H1 (cell line): ENCODE measurements at regions not wholly inside any gene's neighbourhood (a gene's known extent, or its start where the extent isn't known, plus 50 kb on each side); places are given as distances from the start of the nearest gene placed in this dataset.

Experiments
- CTCF ChIA-PET: fragments of 300-600 bp; sonication (Branson Sonifier 250); formaldehyde crosslinking; loops from one replicate; lab custom pipeline; 2021; ENCODE audit not compliant: partially characterized antibody; lab: Charles Lee
- POLR2A ChIA-PET: fragments of 300-600 bp; sonication (Branson Sonifier 250); formaldehyde crosslinking; loops from one replicate; lab custom pipeline; 2021; ENCODE audit warnings: inconsistent platforms; ENCODE audit not compliant: partially characterized antibody; lab: Charles Lee
- DNase-seq, 2 experiments: peaks; one replicate each; pipeline versions ENCODE4 v3.0.0 to v3.0.0-alpha.2; 2010 to 2022; ENCODE audit warnings: low spot score in 2 of 2, low read depth in 1 of 2, mixed read lengths in 1 of 2
- FAIRE-seq: peaks from 2 replicates; lab custom pipeline; 2011; peaks lifted over from hg19 to GRCh38; lab: Jason Lieb, UNC
- H2AFZ ChIP-seq: 2 replicates; pipeline ENCODE4 v1.8.1; 2012; ENCODE audit warnings: low read length, inconsistent platforms
- H2AK5ac ChIP-seq: 2 replicates; pipeline ENCODE4 v1.6.1; 2013; ENCODE audit warnings: low read depth, low read length
- H2BK120ac ChIP-seq: replicated peaks from 2 replicates; pipeline ENCODE3; 2013; ENCODE audit warnings: low read depth, low read length, inconsistent platforms
- H2BK12ac ChIP-seq: 2 replicates; pipeline ENCODE4 v1.6.1; 2013; ENCODE audit warnings: low read depth, low read length
- H2BK15ac ChIP-seq: 2 replicates; pipeline ENCODE4 v1.6.1; 2013; ENCODE audit warnings: low read length
- H2BK20ac ChIP-seq: 2 replicates; pipeline ENCODE4 v1.6.1; 2013; ENCODE audit warnings: low read length
- H2BK5ac ChIP-seq: 2 replicates; pipeline ENCODE4 v1.6.1; 2013; ENCODE audit warnings: low read depth, low read length
- H3K14ac ChIP-seq: 2 replicates; pipeline ENCODE4 v1.6.1; 2013; ENCODE audit warnings: inconsistent platforms; ENCODE audit not compliant: insufficient read length
- H3K18ac ChIP-seq: 2 replicates; pipeline ENCODE4 v1.6.1; 2013; ENCODE audit warnings: low read length; ENCODE audit errors: extremely low read depth
- H3K23ac ChIP-seq: 2 replicates; pipeline ENCODE4 v1.6.1; 2013; ENCODE audit warnings: inconsistent platforms; ENCODE audit not compliant: insufficient read length
- H3K23me2 ChIP-seq: 2 replicates; pipeline ENCODE4 v1.6.1; 2013; ENCODE audit warnings: low read depth, low read length
- H3K27ac ChIP-seq: 2 replicates; pipeline ENCODE4 v1.6.1; 2011; ENCODE audit warnings: low read depth, low read length, inconsistent platforms
- H3K27me3 ChIP-seq, 4 experiments: replicated peaks in 1 of 4; 1 replicate in 1 of 4; 2 replicates in 3 of 4; pipeline versions ENCODE4 v1.6.1 to v1.8.1; 2011 to 2013; ENCODE audit warnings: low read length in 3 of 4, mild to moderate bottlenecking in 3 of 4, inconsistent platforms in 2 of 4, mixed read lengths in 2 of 4, moderate library complexity in 1 of 4; ENCODE audit not compliant: control insufficient read depth in 3 of 4, insufficient read depth in 3 of 4; ENCODE audit errors: extremely low read depth in 1 of 4
- H3K36me3 ChIP-seq, 4 experiments: 2 replicates each; pipeline versions ENCODE4 v1.6.1 to v1.8.1; 2011 to 2013; ENCODE audit warnings: mild to moderate bottlenecking in 4 of 4, low read length in 3 of 4, moderate library complexity in 2 of 4, control low read depth in 1 of 4, inconsistent platforms in 1 of 4; ENCODE audit not compliant: insufficient read depth in 4 of 4, control insufficient read depth in 2 of 4
- H3K4ac ChIP-seq: replicated peaks from 2 replicates; pipeline ENCODE3; 2013; ENCODE audit warnings: low read length, low read depth, mixed read lengths, inconsistent platforms; ENCODE audit not compliant: insufficient read length
- H3K4me1 ChIP-seq, 4 experiments: replicated peaks in 1 of 4; 1 replicate in 1 of 4; 2 replicates in 3 of 4; pipeline versions ENCODE4 v1.6.1 to v1.8.1; 2011 to 2013; ENCODE audit warnings: low read length in 3 of 4, inconsistent platforms in 2 of 4, mixed read lengths in 1 of 4; ENCODE audit not compliant: insufficient read depth in 4 of 4, control insufficient read depth in 3 of 4
- H3K4me2 ChIP-seq, 2 experiments: 2 replicates each; pipeline versions ENCODE4 v1.6.1 to v1.8.1; 2011 to 2013; ENCODE audit warnings: low read depth in 2 of 2, low read length in 2 of 2, control low read depth in 1 of 2, inconsistent platforms in 1 of 2, mild to moderate bottlenecking in 1 of 2; ENCODE audit not compliant: insufficient read depth in 1 of 2
- H3K4me3 ChIP-seq, 4 experiments: fragments of 200-600, 300-600 bp in 1 of 4; sonication (generic), shearing (Covaris generic), sonication (Bioruptor Twin) in 1 of 4; 2 replicates each; pipeline versions ENCODE4 v1.5.1 to v1.8.1; 2011 to 2016; ENCODE audit warnings: low read length in 4 of 4, low read depth in 3 of 4, control low read depth in 2 of 4, inconsistent platforms in 2 of 4, mild to moderate bottlenecking in 2 of 4, mixed read lengths in 1 of 4, moderate library complexity in 1 of 4; ENCODE audit not compliant: insufficient read depth in 2 of 4; ENCODE audit errors: extremely low read depth in 1 of 4
- H3K56ac ChIP-seq: replicated peaks from 2 replicates; pipeline ENCODE3; 2013; ENCODE audit warnings: low read depth, mild to moderate bottlenecking, mixed read lengths, low read length, inconsistent platforms; ENCODE audit not compliant: insufficient read length
- H3K79me1 ChIP-seq: 2 replicates; pipeline ENCODE4 v1.6.1; 2013; ENCODE audit warnings: low read depth, low read length, control low read depth
- H3K79me2 ChIP-seq, 2 experiments: 2 replicates each; pipeline versions ENCODE4 v1.6.1 to v1.8.1; 2012 to 2013; ENCODE audit warnings: low read length in 2 of 2, mild to moderate bottlenecking in 2 of 2, inconsistent platforms in 1 of 2; ENCODE audit not compliant: insufficient read depth in 2 of 2, control insufficient read depth in 1 of 2
- H3K9ac ChIP-seq, 4 experiments: replicated peaks in 1 of 4; 1 replicate in 1 of 4; 2 replicates in 3 of 4; pipeline versions ENCODE4 v1.6.1 to v1.8.1; 2011 to 2013; ENCODE audit warnings: low read depth in 3 of 4, low read length in 3 of 4, control low read depth in 2 of 4, mild to moderate bottlenecking in 2 of 4, moderate library complexity in 2 of 4, inconsistent platforms in 1 of 4; ENCODE audit errors: extremely low read depth in 1 of 4
- H3K9me3 ChIP-seq, 2 experiments: 2 replicates each; pipeline versions ENCODE4 v1.6.1 to v1.8.1; 2012 to 2013; ENCODE audit warnings: mild to moderate bottlenecking in 2 of 2, moderate library complexity in 2 of 2, control low read depth in 1 of 2, inconsistent platforms in 1 of 2, low read depth in 1 of 2, low read length in 1 of 2, mixed read lengths in 1 of 2; ENCODE audit not compliant: insufficient read depth in 2 of 2
- H4K20me1 ChIP-seq, 2 experiments: replicated peaks in 1 of 2; 2 replicates each; pipeline versions ENCODE3 to v1.8.1; 2011 to 2013; ENCODE audit warnings: inconsistent platforms in 2 of 2, low read length in 2 of 2, mild to moderate bottlenecking in 1 of 2; ENCODE audit not compliant: insufficient read depth in 2 of 2, control insufficient read depth in 1 of 2
- H4K5ac ChIP-seq: 2 replicates; pipeline ENCODE4 v1.6.1; 2013; ENCODE audit warnings: low read length, low read depth, mixed read lengths, inconsistent platforms; ENCODE audit not compliant: insufficient read length
- H4K8ac ChIP-seq: 2 replicates; pipeline ENCODE4 v1.8.0; 2013; ENCODE audit warnings: mild to moderate bottlenecking, moderate library complexity, low read length, inconsistent platforms; ENCODE audit not compliant: insufficient read depth; ENCODE audit errors: extremely low read depth
- H4K91ac ChIP-seq: replicated peaks from 2 replicates; pipeline ENCODE3; 2013; ENCODE audit warnings: low read length, mixed read lengths, inconsistent platforms; ENCODE audit not compliant: insufficient read length
- CHD1 ChIP-seq: IDR thresholded peaks from 2 replicates; pipeline ENCODE4 v1.6.1; 2012; ENCODE audit warnings: low read depth, low read length, improper control_type of control experiment
- GTF2F1 ChIP-seq: IDR thresholded peaks from 2 replicates; pipeline ENCODE4 v1.6.1; 2012; ENCODE audit warnings: low read depth, low read length, improper control_type of control experiment, borderline replicate concordance
- WGBS, 2 experiments: shearing (Covaris generic) in 1 of 2; methylation state at CpG; one replicate each; pipeline versions ENCODE4 v1.1.6 to v1.1.7; 2013 to 2015; ENCODE audit warnings: low lambda C conversion rate in 2 of 2, mixed read lengths in 2 of 2, inconsistent platforms in 1 of 2, low coverage in 1 of 2, missing lambda C conversion rate in 1 of 2; ENCODE audit not compliant: insufficient replicate concordance in 2 of 2, insufficient coverage in 1 of 2, insufficient read length in 1 of 2; ENCODE audit errors: extremely low coverage in 1 of 2, missing lambda C conversion rate in 1 of 2; 5-methylcytosine and 5-hydroxymethylcytosine counted together

DNA sequence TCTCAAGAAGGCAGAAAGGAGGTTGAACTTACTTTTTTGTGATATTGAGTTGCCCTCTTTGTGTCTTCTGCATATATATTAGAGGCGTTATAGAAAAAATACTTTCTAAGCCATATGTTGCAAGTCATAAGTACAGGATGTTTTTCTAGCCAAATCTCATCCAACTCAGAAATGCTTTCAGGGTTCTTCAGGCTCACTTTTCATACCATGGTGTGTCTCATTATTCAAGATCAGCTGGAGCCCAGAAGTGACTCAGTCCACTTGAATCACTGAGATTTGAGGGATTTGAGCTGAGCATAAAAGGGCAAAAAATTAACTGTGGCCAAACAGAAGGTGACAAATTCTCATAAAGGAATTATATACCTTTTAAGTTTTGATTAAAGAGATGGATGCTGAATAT lies 157.3 kb downstream of the WNT5A start:
- Histone ChIP-seq H2BK5ac (no peak overlapping the region), H2BK20ac (no peak overlapping the region), H3K23ac (no peak overlapping the region), H2BK12ac (no peak overlapping the region), H3K4me1 (peaks cover 0 to 3% (median 0%) of the 10 kb centered on the region in 4 experiments; a peak in 1 of 7 replicates), H3K4ac (no peak overlapping the region), H3K9me3 (no peaks in the 10 kb centered on the region), H3K79me2 (no peaks in the 10 kb centered on the region), H2BK15ac (no peak overlapping the region), H3K36me3 (no peaks in the 10 kb centered on the region), H3K9ac (no peak overlapping the region), H3K4me2 (no peak overlapping the region), H3K27ac (no peak overlapping the region), H3K18ac (no peak overlapping the region), H4K20me1 (no peaks in the 10 kb centered on the region), H3K56ac (no peak overlapping the region), H2AK5ac (no peak overlapping the region), H2AFZ (no peak overlapping the region), H3K4me3 (no peak overlapping the region), H2BK120ac (no peak overlapping the region), H3K79me1 (no peaks in the 10 kb centered on the region), H3K27me3 (peaks cover 0 to 1% (median 0%) of the 10 kb centered on the region in 4 experiments; a peak in 1 of 7 replicates), H3K23me2 (peaks cover 4% of the 10 kb centered on the region; the same call in 1 of the 2 replicates), H4K5ac (no peak overlapping the region), H4K8ac (no peak overlapping the region), H4K91ac (no peak overlapping the region), H3K14ac (no peak overlapping the region)
- ChIA-PET POLR2A (no interaction called here), CTCF (no interaction called here)
- TF ChIP-seq GTF2F1 (no peak), CHD1 (no peak)
- FAIRE-seq: no peak
- WGBS, 2 experiments: 82% methylated on average over 1 of the region's 1 CpG; no CpG with 5 or more reads in 1 of the 2 experiments
- no peak for DNase-seq
